MCF 10A (cell line): ENCODE measurements at regions not wholly inside any gene's neighbourhood (a gene's known extent, or its start where the extent isn't known, plus 50 kb on each side); places are given as distances from the start of the nearest gene placed in this dataset.

Source experiments
- BruUV-seq: library from RNA; stranded (reverse); fragments of 400-500 nt; replicated peaks from 2 replicates; lab custom pipeline; 2021; lab: Mats Ljungman, UMichigan
- CTCF ChIA-PET: fragments of 300-600 bp; sonication (Branson Sonifier 250); formaldehyde crosslinking; extraction: SDS; loops from one replicate; lab custom pipeline; 2021; ENCODE audit warnings: antibody characterized with exemption, inconsistent platforms; lab: Yijun Ruan, JAX
- POLR2A ChIA-PET: fragments of 300-600, 350-650 bp; sonication (Branson Sonifier 250); formaldehyde crosslinking; extraction: SDS; loops from one replicate; lab custom pipeline; 2020; ENCODE audit warnings: antibody characterized with exemption, inconsistent platforms; lab: Yijun Ruan, JAX
- DNase-seq: peaks from one replicate; pipeline ENCODE4 v3.0.0-alpha.2; 2018; ENCODE audit not compliant: unreplicated experiment
- H3K27ac Mint-ChIP-seq: one replicate; pipeline ENCODE4 v1.8.0; 2022; ENCODE audit warnings: mild to moderate bottlenecking, low read depth, mixed read lengths; ENCODE audit not compliant: unreplicated experiment
- H3K27me3 Mint-ChIP-seq: one replicate; pipeline ENCODE4 v1.8.0; 2022; ENCODE audit warnings: mixed read lengths; ENCODE audit not compliant: insufficient read depth, unreplicated experiment
- H3K36me3 Mint-ChIP-seq: one replicate; pipeline ENCODE4 v1.8.0; 2022; ENCODE audit warnings: mild to moderate bottlenecking, moderate library complexity, mixed read lengths; ENCODE audit not compliant: insufficient read depth, unreplicated experiment
- H3K4me1 Mint-ChIP-seq: one replicate; pipeline ENCODE4 v1.8.0; 2022; ENCODE audit warnings: mixed read lengths; ENCODE audit not compliant: insufficient read depth, unreplicated experiment
- H3K4me3 Mint-ChIP-seq: one replicate; pipeline ENCODE4 v1.8.0; 2022; ENCODE audit warnings: mild to moderate bottlenecking, moderate library complexity, mixed read lengths; ENCODE audit not compliant: unreplicated experiment
- H3K9me3 Mint-ChIP-seq: one replicate; pipeline ENCODE4 v1.8.0; 2022; ENCODE audit warnings: mixed read lengths; ENCODE audit not compliant: unreplicated experiment
- intact Hi-C: fragments of 100-400 bp; cut with micrococcal nuclease; formaldehyde crosslinking; loops from 2 replicates; pipeline ENCODE4 v1.14.1; 2022
- TF ChIP-seq, protein P1 (sequence below): fragments of 200-600 bp; IDR thresholded peaks from one replicate; pipeline ENCODE4 v1.8.0; 2022; ENCODE audit warnings: antibody characterized with exemption, mild to moderate bottlenecking; ENCODE audit not compliant: unreplicated experiment

DNA sequence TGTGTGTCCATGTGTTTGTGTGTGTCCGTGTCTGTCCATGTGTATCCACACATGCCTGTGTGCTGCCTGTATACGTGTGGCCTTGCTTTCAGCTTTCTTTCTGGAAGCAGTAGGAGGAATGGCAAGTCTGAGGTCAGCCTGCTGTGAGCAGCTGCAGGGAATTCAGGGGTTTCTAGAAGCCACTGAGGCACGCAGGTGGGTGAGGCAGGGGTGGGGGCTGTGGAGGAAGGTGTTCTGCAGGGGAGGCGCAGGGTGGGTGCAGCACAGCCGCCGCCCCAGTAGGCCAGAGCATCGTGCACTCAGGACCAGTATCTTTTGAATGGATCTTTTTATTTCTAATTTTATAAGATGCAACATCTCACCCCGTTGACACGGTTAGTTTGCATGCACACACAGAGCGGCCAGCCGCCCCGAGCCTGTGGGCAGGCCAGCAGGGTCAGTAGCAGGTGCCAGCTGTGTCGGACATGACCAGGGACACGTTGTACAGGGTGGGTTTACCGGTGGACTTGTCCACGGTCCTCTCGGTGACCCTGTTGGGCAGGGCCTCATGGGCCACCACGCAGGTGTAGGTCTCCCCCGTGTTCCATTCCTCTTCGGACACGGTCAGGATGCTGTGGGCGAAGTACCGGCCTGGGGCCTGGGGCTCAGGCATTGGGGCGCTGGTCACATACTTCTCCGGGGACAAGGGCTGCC, 327.7 kb downstream of the TMEM121 start:
- intact Hi-C loops, result no loop called here
- ChIA-PET POLR2A (no interaction called here), CTCF (no interaction called here)
- Mint-ChIP-seq H3K27me3 (no peaks in the 10 kb centered on the region), H3K4me1 (no peaks in the 10 kb centered on the region), H3K36me3 (peaks cover 7% of the 10 kb centered on the region), H3K27ac (no peak overlapping the region), H3K4me3 (no peak overlapping the region), H3K9me3 (peaks cover 9% of the 10 kb centered on the region)
- BruUV-seq, result no TSS peak
- TF ChIP-seq, protein P1, sequence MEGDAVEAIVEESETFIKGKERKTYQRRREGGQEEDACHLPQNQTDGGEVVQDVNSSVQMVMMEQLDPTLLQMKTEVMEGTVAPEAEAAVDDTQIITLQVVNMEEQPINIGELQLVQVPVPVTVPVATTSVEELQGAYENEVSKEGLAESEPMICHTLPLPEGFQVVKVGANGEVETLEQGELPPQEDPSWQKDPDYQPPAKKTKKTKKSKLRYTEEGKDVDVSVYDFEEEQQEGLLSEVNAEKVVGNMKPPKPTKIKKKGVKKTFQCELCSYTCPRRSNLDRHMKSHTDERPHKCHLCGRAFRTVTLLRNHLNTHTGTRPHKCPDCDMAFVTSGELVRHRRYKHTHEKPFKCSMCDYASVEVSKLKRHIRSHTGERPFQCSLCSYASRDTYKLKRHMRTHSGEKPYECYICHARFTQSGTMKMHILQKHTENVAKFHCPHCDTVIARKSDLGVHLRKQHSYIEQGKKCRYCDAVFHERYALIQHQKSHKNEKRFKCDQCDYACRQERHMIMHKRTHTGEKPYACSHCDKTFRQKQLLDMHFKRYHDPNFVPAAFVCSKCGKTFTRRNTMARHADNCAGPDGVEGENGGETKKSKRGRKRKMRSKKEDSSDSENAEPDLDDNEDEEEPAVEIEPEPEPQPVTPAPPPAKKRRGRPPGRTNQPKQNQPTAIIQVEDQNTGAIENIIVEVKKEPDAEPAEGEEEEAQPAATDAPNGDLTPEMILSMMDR, result no peak
- no peak for DNase-seq

DNA sequence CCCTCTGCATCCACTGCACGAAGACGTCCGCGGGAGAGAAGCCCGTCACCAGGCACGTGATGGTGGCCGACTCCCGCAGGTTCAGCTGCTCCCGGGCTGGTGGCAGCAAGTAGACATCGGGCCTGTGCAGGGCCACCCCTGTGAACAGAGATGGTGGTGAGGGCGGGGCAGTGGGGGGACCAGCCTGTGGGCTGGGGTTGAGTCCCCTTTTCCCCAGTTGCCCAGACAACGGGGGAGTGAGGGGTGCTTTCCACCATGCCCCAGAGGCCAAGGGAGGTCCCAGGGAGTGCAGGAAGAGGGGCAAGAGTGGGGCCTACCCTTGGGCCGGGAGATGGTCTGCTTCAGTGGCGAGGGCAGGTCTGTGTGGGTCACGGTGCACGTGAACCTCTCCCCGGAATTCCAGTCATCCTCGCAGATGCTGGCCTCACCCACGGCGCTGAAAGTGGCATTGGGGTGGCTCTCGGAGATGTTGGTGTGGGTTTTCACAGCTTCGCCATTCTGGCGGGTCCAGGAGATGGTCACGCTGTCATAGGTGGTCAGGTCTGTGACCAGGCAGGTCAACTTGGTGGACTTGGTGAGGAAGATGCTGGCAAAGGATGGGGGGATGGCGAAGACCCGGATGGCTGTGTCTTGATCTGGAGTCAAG, 328.3 kb downstream of the TMEM121 start:
- POLR2A ChIA-PET, result no interaction called here
- no TSS peak for BruUV-seq
- CTCF ChIA-PET, result no interaction called here
- Mint-ChIP-seq H3K4me3 (no peak overlapping the region), H3K4me1 (no peaks in the 10 kb centered on the region), H3K9me3 (peaks cover 9% of the 10 kb centered on the region), H3K27me3 (no peaks in the 10 kb centered on the region), H3K27ac (no peak overlapping the region), H3K36me3 (peaks cover 7% of the 10 kb centered on the region)
- TF ChIP-seq, protein P1, result no peak
- intact Hi-C loops, result no loop called here
- no peak for DNase-seq

DNA sequence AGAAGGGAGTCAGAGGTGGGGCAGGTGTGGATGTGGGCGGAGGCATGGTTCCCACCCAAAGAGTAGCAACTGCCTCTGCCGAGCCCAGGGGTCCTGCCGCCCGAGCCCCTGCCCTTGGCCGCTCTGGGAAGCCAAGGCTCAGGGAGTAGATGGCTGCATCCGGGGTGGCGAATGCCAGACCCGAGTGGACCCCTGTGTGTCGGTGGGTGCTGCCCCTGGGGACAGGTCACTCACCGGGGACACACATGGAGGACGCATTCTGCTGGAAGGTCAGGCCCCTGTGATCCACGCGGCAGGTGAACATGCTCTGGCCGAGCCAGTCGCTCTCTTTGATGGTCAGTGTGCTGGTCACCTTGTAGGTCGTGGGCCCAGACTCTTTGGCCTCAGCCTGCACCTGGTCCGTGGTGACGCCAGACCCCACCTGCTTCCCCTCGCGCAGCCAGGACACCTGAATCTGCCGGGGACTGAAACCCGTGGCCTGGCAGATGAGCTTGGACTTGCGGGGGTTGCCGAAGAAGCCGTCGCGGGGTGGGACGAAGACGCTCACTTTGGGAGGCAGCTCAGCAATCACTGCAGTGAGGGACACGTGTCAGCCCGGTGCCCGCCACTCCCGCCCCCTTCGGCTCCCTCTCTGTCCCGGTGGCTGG, 329.0 kb downstream of the TMEM121 start:
- Mint-ChIP-seq H3K36me3 (peaks cover 10% of the 10 kb centered on the region), H3K27ac (no peak overlapping the region), H3K4me1 (no peaks in the 10 kb centered on the region), H3K27me3 (no peaks in the 10 kb centered on the region), H3K4me3 (no peak overlapping the region), H3K9me3 (peaks cover 9% of the 10 kb centered on the region)
- BruUV-seq, result no TSS peak
- TF ChIP-seq, protein P1, result no peak
- ChIA-PET CTCF (no interaction called here), POLR2A (no interaction called here)
- intact Hi-C loops, result no loop called here
- no peak for DNase-seq

DNA sequence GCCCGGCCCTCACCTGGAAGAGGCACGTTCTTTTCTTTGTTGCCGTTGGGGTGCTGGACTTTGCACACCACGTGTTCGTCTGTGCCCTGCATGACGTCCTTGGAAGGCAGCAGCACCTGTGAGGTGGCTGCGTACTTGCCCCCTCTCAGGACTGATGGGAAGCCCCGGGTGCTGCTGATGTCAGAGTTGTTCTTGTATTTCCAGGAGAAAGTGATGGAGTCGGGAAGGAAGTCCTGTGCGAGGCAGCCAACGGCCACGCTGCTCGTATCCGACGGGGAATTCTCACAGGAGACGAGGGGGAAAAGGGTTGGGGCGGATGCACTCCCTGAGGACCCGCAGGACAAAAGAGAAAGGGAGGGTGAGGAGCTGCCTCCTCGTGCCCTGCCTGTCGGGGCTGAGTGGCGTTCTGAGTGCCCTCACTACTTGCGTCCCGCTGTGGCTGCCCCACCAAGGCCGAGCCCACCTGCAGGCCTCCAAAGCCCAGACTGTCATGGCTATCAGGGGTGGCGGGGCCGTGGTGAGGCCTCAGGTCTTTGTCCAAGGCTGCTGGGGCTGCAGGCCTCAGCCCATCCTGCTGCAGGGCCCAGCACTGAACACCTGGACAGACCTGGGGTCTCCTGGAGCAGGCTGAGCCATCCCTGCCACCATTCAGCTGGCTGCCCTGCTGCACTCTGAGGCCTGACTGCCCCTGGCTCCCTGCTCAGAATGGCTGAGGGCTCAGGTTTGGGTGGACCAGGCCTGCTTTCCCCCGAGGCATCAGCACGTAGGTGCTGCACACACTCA, 329.7 kb downstream of the TMEM121 start:
- POLR2A ChIA-PET, result no interaction called here
- H3K9me3 Mint-ChIP-seq, result peaks cover 9% of the 10 kb centered on the region
- no TSS peak for BruUV-seq
- H3K4me3 Mint-ChIP-seq, result no peak overlapping the region
- CTCF ChIA-PET, result no interaction called here
- no peak for DNase-seq
- intact Hi-C loops, result no loop called here
- peaks cover 13% of the 10 kb centered on the region for H3K36me3 Mint-ChIP-seq
- no peaks in the 10 kb centered on the region for H3K27me3 Mint-ChIP-seq
- no peaks in the 10 kb centered on the region for H3K4me1 Mint-ChIP-seq
- TF ChIP-seq, protein P1, result no peak
- no peak overlapping the region for H3K27ac Mint-ChIP-seq
